SIG-M5 treated with dmso at 0.1 percent for 504 hours (cell line): ENCODE measurements at regions not wholly inside any gene's neighbourhood (a gene's known extent, or its start where the extent isn't known, plus 50 kb on each side); places are given as distances from the start of the nearest gene placed in this dataset.
"Not testable (repeated sequence)": the region's sequence is repeated elsewhere in the genome, so short reads cannot be mapped to it uniquely, and the experiment has no call there.

Experiments
- DNase-seq: peaks from one replicate; lab custom pipeline; 2025; ENCODE audit not compliant: unreplicated experiment; lab: John Stamatoyannopoulos, UW

DNA sequence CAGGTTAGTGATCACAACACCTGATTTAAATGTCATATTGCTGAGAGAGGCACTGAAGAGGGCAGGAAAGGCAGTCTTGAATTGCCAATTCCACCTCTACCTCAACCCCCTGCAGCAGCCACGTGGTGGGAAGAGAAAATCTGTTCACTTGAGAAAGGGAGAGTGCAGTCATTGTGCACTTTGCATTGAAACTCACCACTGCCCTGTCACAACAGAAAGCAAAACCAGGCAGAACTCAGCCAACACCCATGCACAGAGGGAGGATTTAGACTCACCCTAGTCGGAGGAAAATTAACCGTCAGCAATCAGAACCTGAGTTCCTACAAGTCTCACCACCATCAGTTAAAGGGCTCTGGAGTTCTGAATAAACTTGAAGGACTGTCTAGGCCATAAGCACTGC is 1040.2 kb downstream of the HACE1 start:
- no peak for DNase-seq

DNA sequence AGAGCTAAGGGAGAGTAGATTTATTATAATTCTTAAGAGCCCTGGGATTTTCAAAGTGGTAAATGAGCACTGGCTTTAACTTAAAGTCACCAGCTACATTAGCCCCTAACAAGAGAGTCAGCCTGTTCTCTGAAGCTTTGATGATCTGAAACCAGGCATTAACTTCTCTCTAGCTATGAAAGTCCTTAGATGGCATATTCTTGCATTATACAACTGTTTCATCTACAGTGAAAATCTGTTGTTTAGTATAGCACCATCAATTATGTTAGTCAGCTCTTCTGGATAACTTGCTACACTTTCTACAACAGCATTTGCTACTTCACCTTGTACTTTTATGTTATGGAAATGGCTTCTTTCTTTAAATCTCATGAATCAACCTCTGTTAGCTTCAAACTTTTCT is 1046.7 kb downstream of the HACE1 start:
- DNase-seq = no peak

GRCh38 chr6:103801901-103802479 is 1057.7 kb downstream of the HACE1 start:
- not testable (repeated sequence) for DNase-seq

- no peak for DNase-seq
Observed at GRCh38 chr6:103799971-103800670, 1059.6 kb downstream of the HACE1 start.

GRCh38 chr6:103798166-103798565 is 1061.6 kb downstream of the HACE1 start:
- no peak for DNase-seq

DNA sequence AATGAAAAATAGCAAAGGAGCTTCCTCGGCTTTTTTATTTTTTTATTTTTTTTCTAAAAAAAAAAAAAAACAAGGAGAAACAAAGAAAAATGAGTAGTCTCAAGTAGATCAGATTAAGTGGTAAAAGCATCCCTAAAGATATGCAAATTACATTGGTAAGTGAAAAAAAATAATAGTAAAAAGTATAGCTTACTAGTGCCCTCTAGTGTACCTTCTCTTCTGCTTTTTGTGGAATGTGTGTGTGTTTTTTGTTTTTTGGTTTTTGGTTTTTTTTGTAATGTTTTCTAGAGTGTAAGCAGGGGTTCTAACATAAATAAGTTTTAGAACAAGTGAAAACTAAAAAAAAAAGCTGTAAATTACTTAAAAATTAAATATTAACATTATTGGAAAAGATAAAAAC is 1062.0 kb downstream of the HACE1 start:
- DNase-seq = peak; percentile 26

DNA sequence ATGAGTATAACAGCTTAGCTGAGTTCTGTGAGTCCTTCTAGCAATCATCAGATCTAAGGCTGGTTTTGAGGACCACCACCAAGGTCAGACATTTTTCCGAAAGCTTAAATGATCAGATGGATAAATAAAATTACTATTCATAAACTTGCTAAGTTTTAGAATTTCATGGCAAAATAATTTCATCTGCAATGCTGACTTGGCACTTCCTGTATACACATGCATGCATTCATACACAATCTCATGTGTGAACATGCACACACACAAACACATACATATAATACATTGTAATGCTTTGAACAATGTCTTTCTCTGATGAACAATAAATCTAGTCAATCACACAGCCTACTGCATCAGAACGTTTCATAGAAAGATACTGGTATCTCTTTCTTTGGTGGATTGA is 1068.3 kb downstream of the HACE1 start:
- no peak for DNase-seq

GRCh38 chr6:103784117-103784516 is 1075.6 kb downstream of the HACE1 start:
- DNase-seq = no peak

DNA sequence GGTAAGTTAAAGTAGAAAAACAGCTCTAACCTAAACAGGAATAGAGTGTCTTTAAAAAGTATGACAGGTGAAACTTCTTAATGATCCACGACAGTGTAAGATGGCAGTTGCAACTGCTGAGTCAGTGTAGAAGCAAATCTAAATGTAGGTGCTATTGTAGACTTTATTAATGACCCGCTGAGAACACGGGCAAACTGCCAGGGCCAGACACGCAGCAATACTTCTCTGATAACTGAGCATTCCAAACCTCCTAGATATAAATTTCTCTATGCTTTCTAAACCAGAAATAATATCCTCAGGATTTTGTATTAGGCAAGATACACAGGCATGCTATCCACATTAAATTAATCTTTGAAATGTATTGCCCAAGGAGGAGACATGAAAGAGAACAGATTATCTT is 1076.4 kb downstream of the HACE1 start:
- DNase-seq = no peak

DNA sequence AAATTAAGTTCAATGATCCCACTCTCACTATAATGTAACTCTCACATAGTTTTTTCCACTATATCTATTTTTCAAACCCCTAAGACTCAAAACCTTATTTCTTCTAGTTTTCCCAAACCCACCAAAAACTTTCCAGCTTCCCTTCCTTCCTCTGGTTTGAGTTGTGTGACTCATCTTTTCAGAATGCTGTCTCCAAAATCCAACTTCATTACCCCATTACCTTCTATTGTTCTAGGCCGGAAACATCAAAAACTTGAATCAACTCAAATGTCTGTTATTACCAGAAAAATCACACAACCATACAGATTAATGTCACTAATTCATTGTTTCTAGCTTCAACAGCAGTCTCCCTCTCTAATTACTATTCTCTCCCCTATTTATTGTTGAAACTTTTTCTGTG is 1090.3 kb downstream of the HACE1 start:
- no peak for DNase-seq

GRCh38 chr6:103750603-103751002 is 1109.1 kb downstream of the HACE1 start:
- DNase-seq = no peak

- no peak for DNase-seq
Observed at GRCh38 chr6:103734016-103734415, 1125.7 kb downstream of the HACE1 start.

DNA sequence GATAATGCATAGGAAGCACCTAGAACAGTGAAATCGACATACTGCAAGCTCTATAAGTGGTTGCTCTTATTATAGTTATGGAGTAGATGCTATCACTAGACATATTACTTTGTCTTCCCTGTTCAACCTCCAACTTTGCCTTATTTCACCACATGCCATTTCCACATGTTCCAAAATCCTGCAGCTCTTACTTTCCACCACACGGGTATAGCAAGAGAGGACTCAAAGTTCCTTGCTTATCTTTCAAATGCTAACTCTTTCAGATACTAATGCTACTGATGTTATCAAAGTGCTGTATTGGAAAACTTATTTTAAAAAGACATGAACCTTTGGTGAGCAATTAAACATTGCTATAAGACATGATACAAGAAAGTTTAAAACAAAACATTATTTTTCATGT is 1130.1 kb downstream of the HACE1 start:
- DNase-seq = no peak

- DNase-seq = no peak
Observed at GRCh38 chr6:103723438-103724322, 1136.0 kb downstream of the HACE1 start.

GRCh38 chr6:103722683-103723082 is 1137.0 kb downstream of the HACE1 start:
- DNase-seq = no peak

- DNase-seq = no peak
Observed at GRCh38 chr6:103721923-103722322, 1137.8 kb downstream of the HACE1 start.

DNA sequence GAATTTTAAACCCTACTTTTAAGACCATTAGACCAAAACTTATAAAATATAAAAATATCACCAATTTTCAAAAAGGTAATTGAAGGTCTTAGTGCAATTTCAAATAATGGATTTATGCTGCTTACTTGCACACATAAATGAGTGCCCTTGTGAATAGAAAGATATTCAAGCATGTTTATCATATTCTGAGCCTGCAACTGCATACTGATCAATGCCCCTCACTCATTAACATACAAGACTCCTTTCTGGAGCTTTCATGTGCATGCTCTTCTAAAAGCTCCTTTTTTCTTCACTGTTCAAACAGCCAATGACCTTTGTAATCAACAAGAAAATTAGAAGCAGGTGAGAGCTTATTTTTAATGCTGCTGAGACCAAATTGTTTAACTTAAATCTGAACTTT is 1139.3 kb downstream of the HACE1 start:
- no peak for DNase-seq

DNA sequence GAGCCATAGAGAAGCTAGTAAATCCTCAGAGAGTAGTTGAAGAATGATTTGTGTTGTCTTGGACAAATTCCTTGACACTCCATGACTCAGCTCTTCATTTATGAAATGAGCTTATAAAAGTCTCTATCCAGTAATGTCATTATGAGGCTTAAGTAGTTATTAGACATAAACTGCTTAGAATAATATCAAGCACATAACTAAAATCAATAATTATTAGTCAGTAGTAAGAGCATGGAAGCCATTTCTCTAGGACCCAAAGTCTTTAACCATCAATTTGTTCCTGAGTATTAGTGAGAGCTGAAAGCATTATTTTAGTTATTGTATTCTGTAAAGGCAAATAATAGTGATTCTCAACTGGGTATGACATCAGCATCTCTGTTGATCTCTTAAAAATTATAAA is 1140.2 kb downstream of the HACE1 start:
- DNase-seq = no peak

- no peak for DNase-seq
Observed at GRCh38 chr6:103715269-103715668, 1144.5 kb downstream of the HACE1 start.

GRCh38 chr6:103709236-103709635 is 1150.5 kb downstream of the HACE1 start:
- not testable (repeated sequence) for DNase-seq

GRCh38 chr6:103707596-103708325 is 1152.0 kb downstream of the HACE1 start:
- DNase-seq = no peak
